ENCODE measurements at regions not wholly inside any gene's neighbourhood (a gene's known extent, or its start where the extent isn't known, plus 50 kb on each side); places are given as distances from the start of the nearest gene placed in this dataset.

DNA sequence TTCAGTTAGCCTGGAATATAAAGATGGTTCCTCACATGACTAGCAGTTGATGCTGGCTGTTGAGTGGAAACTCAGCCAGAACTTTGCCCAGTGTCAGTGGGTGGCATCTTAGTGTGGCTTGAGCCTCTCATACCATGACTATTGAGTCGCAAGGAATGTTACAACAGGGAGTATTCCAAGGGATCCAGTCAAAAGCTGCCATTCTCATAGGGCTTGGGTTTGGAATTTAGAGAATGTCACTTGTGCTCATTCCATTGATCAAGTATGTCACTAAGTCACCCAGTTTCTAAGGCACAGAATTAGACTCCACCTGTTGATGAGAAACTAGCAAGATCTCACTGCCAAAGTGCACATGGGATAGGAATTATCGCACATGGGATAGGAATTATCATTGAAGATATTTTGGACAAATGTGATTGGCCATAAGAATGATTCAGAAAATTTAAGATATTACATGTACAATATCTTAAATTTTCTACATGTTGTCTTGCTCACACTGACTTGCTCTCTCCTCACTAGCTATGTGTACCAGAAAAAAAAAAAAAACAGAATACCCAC, 1290.7 kb upstream of the ADGRL2 start:
- ATAC-seq (ENCODE audit: insufficient number of reproducible peaks, low FRiP score, low read depth) (no peak), DNase-seq (ENCODE audit: low spot score) (no peak)
- no peaks in the 10 kb centered on the region for H3K36me3 ChIP-seq
- H3K27ac ChIP-seq = no peak overlapping the region
- TF ChIP-seq CTCF (IDR thresholded peaks at IDR 0.05) = no peak
- no peaks in the 10 kb centered on the region for H3K27me3 ChIP-seq (replicated peaks; ENCODE audit: insufficient read depth)
- H3K4me3 ChIP-seq = no peak overlapping the region
- no peaks in the 10 kb centered on the region for H3K4me1 ChIP-seq (ENCODE audit: control insufficient read depth in 1 of 2, low read depth in 2 of 2)
- no peaks in the 10 kb centered on the region for H3K9me3 ChIP-seq

DNA sequence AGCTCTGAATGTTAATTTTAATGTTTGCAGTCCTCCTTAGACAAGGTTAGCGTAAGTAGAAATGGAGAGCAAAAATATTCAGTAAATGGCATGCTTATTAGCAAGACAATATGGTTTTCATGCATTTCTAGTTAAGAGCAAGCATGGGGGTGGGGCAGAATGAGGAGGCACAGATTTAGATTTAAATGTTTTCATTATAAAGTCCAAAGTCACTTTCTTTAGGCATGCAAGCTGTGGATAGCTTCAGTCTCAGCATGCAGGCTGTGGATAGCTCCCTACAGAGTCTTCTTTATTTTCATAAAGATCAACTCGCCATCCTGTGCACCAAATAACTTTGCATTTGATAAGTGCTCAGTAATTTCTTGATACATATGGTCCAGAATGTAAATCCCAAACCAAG, 1294.5 kb upstream of the ADGRL2 start:
- no peak overlapping the region for H3K27ac ChIP-seq
- no peaks in the 10 kb centered on the region for H3K4me1 ChIP-seq (ENCODE audit: control insufficient read depth in 1 of 2, low read depth in 2 of 2)
- H3K9me3 ChIP-seq = no peaks in the 10 kb centered on the region
- ATAC-seq (ENCODE audit: insufficient number of reproducible peaks, low FRiP score, low read depth) (no peak), DNase-seq (ENCODE audit: low spot score) (no peak)
- no peaks in the 10 kb centered on the region for H3K36me3 ChIP-seq
- H3K27me3 ChIP-seq (replicated peaks; ENCODE audit: insufficient read depth) = no peaks in the 10 kb centered on the region
- no peak for TF ChIP-seq CTCF (IDR thresholded peaks at IDR 0.05)
- no peak overlapping the region for H3K4me3 ChIP-seq

GRCh38 chr1:80498673-80499072, 1302.1 kb upstream of the ADGRL2 start:
- Histone ChIP-seq H3K36me3 (no peaks in the 10 kb centered on the region), H3K4me3 (no peak overlapping the region), H3K4me1 (ENCODE audit: control insufficient read depth in 1 of 2, low read depth in 2 of 2) (no peaks in the 10 kb centered on the region), H3K9me3 (no peaks in the 10 kb centered on the region), H3K27me3 (replicated peaks; ENCODE audit: insufficient read depth) (no peaks in the 10 kb centered on the region), H3K27ac (no peak overlapping the region)
- DNase-seq (ENCODE audit: low spot score) (no peak), ATAC-seq (ENCODE audit: insufficient number of reproducible peaks, low FRiP score, low read depth) (no peak)
- no peak for TF ChIP-seq CTCF (IDR thresholded peaks at IDR 0.05)

- Histone ChIP-seq H3K27ac (no peak overlapping the region), H3K36me3 (no peaks in the 10 kb centered on the region), H3K4me1 (ENCODE audit: control insufficient read depth in 1 of 2, low read depth in 2 of 2) (no peaks in the 10 kb centered on the region), H3K27me3 (replicated peaks; ENCODE audit: insufficient read depth) (no peaks in the 10 kb centered on the region), H3K9me3 (no peaks in the 10 kb centered on the region), H3K4me3 (no peak overlapping the region)
- no peak for TF ChIP-seq CTCF (IDR thresholded peaks at IDR 0.05)
- ATAC-seq (ENCODE audit: insufficient number of reproducible peaks, low FRiP score, low read depth) = no peak
- no peak for DNase-seq (ENCODE audit: low spot score)
These were observed 1304.9 kb upstream of the ADGRL2 start for GRCh38 chr1:80495806-80496205.

DNA sequence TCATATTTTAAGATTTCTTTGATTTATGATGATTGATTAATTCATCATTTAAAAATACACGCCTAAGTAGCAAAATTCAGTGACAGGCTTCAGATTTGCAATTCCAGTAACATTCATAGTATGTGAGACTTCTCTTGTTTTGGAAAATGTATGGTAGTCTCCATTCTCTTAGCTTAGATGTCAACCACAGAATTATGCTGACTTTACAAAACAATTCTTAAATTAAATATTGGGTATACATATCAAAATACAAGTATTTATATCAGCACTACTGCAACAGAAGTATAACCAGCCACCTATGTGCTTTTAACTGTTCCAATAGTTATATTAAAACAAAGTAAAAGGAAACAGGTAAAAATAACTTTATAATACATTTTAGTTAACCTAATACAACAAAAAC, 1328.6 kb upstream of the ADGRL2 start:
- DNase-seq (ENCODE audit: low spot score) (no peak), ATAC-seq (ENCODE audit: insufficient number of reproducible peaks, low FRiP score, low read depth) (no peak)
- no peak overlapping the region for H3K27ac ChIP-seq
- H3K27me3 ChIP-seq (replicated peaks; ENCODE audit: insufficient read depth) = no peaks in the 10 kb centered on the region
- TF ChIP-seq CTCF (IDR thresholded peaks at IDR 0.05) = no peak
- H3K4me1 ChIP-seq (ENCODE audit: control insufficient read depth in 1 of 2, low read depth in 2 of 2) = no peaks in the 10 kb centered on the region
- peaks cover 5% of the 10 kb centered on the region for H3K9me3 ChIP-seq
- H3K36me3 ChIP-seq = no peaks in the 10 kb centered on the region
- H3K4me3 ChIP-seq = no peak overlapping the region
